Keratinocyte (primary cell): ENCODE measurements at regions not wholly inside any gene's neighbourhood (a gene's known extent, or its start where the extent isn't known, plus 50 kb on each side); places are given as distances from the start of the nearest gene placed in this dataset.

Experiments
- DNase-seq: peaks from one replicate; pipeline ENCODE4 v3.0.0-alpha.2; 2011; ENCODE audit warnings: low read depth, missing footprints, low spot score
- FAIRE-seq: peaks from 2 replicates; lab custom pipeline; 2011; peaks lifted over from hg19 to GRCh38; lab: Jason Lieb, UNC
- H2AFZ ChIP-seq: 2 replicates; pipeline ENCODE4 v1.6.0; 2012; ENCODE audit warnings: low read length, control low read depth, inconsistent platforms; ENCODE audit not compliant: control insufficient read depth
- H3K27ac ChIP-seq: 2 replicates; pipeline ENCODE4 v1.5.1; 2011; ENCODE audit warnings: low read length; ENCODE audit not compliant: control insufficient read depth, insufficient read depth
- H3K27me3 ChIP-seq: 3 replicates; pipeline ENCODE4 v1.6.0; 2011; ENCODE audit warnings: low read length; ENCODE audit not compliant: control insufficient read depth, insufficient read depth; ENCODE audit errors: extremely low read depth
- H3K36me3 ChIP-seq, 2 experiments: 2 replicates in 1 of 2; 3 replicates in 1 of 2; pipeline ENCODE4 v1.5.1; 2011; ENCODE audit warnings: low read length in 2 of 2, mild to moderate bottlenecking in 1 of 2; ENCODE audit not compliant: control insufficient read depth in 2 of 2, insufficient read depth in 2 of 2; ENCODE audit errors: extremely low read depth in 1 of 2
- H3K4me1 ChIP-seq: 3 replicates; pipeline ENCODE4 v1.5.1; 2011; ENCODE audit warnings: low read length; ENCODE audit not compliant: control insufficient read depth, insufficient read depth; ENCODE audit errors: extremely low read depth
- H3K4me2 ChIP-seq: 3 replicates; pipeline ENCODE4 v1.6.0; 2011; ENCODE audit warnings: low read depth, low read length; ENCODE audit not compliant: control insufficient read depth, insufficient read depth; ENCODE audit errors: extremely low read depth
- H3K4me3 ChIP-seq, 3 experiments: fragments of 200-600 bp in 1 of 3; sonication (generic) in 1 of 3; 2 replicates in 2 of 3; 3 replicates in 1 of 3; pipeline ENCODE4 v1.5.1; 2011 to 2016; ENCODE audit warnings: low read length in 3 of 3, mild to moderate bottlenecking in 3 of 3, control low read depth in 2 of 3, inconsistent platforms in 1 of 3, low read depth in 1 of 3, mixed read lengths in 1 of 3, mixed run types in 1 of 3, moderate library complexity in 1 of 3; ENCODE audit not compliant: control insufficient read depth in 2 of 3, insufficient read depth in 2 of 3; ENCODE audit errors: extremely low read depth in 1 of 3
- H3K79me2 ChIP-seq: 2 replicates; pipeline ENCODE4 v1.6.0; 2012; ENCODE audit warnings: low read length; ENCODE audit not compliant: control insufficient read depth, insufficient read depth
- H3K9ac ChIP-seq: 3 replicates; pipeline ENCODE4 v1.6.0; 2011; ENCODE audit warnings: low read length; ENCODE audit not compliant: control insufficient read depth, insufficient read depth; ENCODE audit errors: extremely low read depth
- H3K9me1 ChIP-seq: 3 replicates; pipeline ENCODE4 v1.6.0; 2011; ENCODE audit warnings: low read length; ENCODE audit not compliant: control insufficient read depth, insufficient read depth; ENCODE audit errors: extremely low read depth
- H3K9me3 ChIP-seq: 2 replicates; pipeline ENCODE4 v1.5.1; 2012; ENCODE audit warnings: low read depth, low read length; ENCODE audit not compliant: control insufficient read depth
- H4K20me1 ChIP-seq: 3 replicates; pipeline ENCODE4 v1.6.0; 2011; ENCODE audit warnings: low read length; ENCODE audit not compliant: control insufficient read depth, insufficient read depth; ENCODE audit errors: extremely low read depth
- CTCF ChIP-seq, 3 experiments: IDR thresholded peaks in 1 of 3; conservative IDR thresholded peaks in 1 of 3; optimal IDR thresholded peaks in 1 of 3; 2 replicates in 2 of 3; 3 replicates in 1 of 3; pipeline versions ENCODE3 to v1.5.1; 2011; ENCODE audit warnings: low read length in 3 of 3, mild to moderate bottlenecking in 3 of 3, moderate library complexity in 2 of 3, control low read depth in 1 of 3, inconsistent platforms in 1 of 3; ENCODE audit not compliant: insufficient read depth in 2 of 3; ENCODE audit errors: extremely low read depth in 1 of 3
- EZH2 ChIP-seq: IDR thresholded peaks from one replicate; pipeline ENCODE4 v1.6.1; 2012; ENCODE audit warnings: inconsistent platforms, mild to moderate bottlenecking, low read length, moderate library complexity
- dilution Hi-C: fragments of 300-500 bp; cut with MboI; formaldehyde crosslinking; loops from one replicate; pipeline ENCODE4 v1.7.0; 2020; ENCODE audit warnings: low sequenced_read_pairs; ENCODE audit not compliant: extremely low pct_ligation_motif_present
- small RNA-seq, 3 experiments: library from RNA; depleted of rRNA; stranded (forward); fragments of <200 nt; gene quantifications; one replicate each; pipeline ENCODE3, GENCODE V24; 2012; ENCODE audit warnings: low read depth in 3 of 3, low replicate concordance in 1 of 3; ENCODE audit not compliant: insufficient read length in 3 of 3

DNA sequence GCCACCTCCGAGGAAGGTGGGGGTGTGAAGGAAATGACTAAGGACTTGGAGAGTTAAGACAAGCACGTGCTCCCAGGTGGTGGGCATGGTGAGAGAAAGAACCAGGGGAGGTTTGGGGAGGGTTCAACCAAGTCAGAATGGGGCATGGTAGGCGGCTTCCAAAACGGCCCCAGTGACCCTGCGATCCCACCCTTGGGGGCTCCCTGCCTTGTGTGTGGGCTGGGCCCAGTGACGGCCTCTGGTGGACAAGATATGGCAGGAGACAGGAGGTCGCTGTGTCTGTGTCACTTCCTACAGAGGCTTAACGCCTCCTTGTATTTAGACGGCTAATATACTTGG lies 51.3 kb upstream of the IRX4 start:
- Histone ChIP-seq H4K20me1 (no peaks in the 10 kb centered on the region), H2AFZ (no peak overlapping the region), H3K9me3 (no peaks in the 10 kb centered on the region), H3K4me1 (peaks cover 31% of the 10 kb centered on the region), H3K27me3 (no peaks in the 10 kb centered on the region), H3K9ac (no peak overlapping the region), H3K4me2 (no peak overlapping the region), H3K36me3 (no peaks in the 10 kb centered on the region), H3K4me3 (no peak overlapping the region), H3K9me1 (no peaks in the 10 kb centered on the region), H3K79me2 (no peaks in the 10 kb centered on the region), H3K27ac (no peak overlapping the region)
- no peak for DNase-seq
- TF ChIP-seq CTCF (optimal IDR thresholded peaks at IDR 0.05 in 1 of 3, IDR thresholded peaks at IDR 0.05 in 1 of 3, conservative IDR thresholded peaks at IDR 0.05 in 1 of 3; ENCODE audit: extremely low read depth in 1 of 3, insufficient read depth in 2 of 3, low read length in 3 of 3), result no peak
- TF ChIP-seq EZH2, result no peak
- dilution Hi-C loops, result no loop called here
- no peak for FAIRE-seq

DNA sequence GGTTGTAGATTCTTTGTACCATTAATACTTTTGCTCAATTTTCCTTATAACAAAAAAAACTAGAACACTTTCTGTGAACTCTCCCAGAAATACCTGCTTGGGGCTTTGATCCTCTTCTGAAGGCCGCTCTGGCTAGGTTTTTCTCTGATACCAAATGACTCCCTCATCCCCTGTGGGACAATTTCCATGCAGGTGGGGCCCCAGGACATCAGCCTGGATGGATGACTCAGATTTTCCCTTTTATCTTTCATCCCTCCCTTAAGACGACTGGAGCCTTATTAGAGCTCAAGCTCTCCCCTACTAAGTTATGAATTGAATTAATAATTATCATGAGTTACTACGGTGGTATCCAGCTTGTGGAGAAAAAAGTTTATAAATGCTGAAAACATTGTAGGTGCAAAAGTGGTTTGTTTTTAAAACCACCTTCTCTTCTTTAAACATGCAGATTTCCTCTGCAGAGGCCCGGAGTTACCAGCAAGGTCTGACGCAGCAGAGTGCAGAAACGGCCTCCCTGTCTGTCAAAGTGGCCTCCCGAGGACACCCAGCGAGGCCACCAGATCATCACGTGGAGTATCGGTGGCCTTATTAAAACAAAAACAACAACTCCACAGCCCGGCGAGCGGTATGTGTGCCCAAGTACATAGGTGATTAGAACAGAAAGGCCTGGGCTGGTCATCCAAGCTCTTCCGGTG lies 50.8 kb upstream of the IRX4 start:
- no peaks in the 10 kb centered on the region for H3K9me1 ChIP-seq
- H3K9me3 ChIP-seq, result no peaks in the 10 kb centered on the region
- H3K27me3 ChIP-seq, result no peaks in the 10 kb centered on the region
- dilution Hi-C loops, result no loop called here
- H3K4me3 ChIP-seq, result no peak overlapping the region
- H3K36me3 ChIP-seq, result no peaks in the 10 kb centered on the region
- H3K79me2 ChIP-seq, result no peaks in the 10 kb centered on the region
- FAIRE-seq (no peak), DNase-seq (no peak)
- H3K4me2 ChIP-seq, result no peak overlapping the region
- peaks cover 31% of the 10 kb centered on the region for H3K4me1 ChIP-seq
- no peaks in the 10 kb centered on the region for H4K20me1 ChIP-seq
- no peak overlapping the region for H2AFZ ChIP-seq
- H3K9ac ChIP-seq, result no peak overlapping the region
- no peak overlapping the region for H3K27ac ChIP-seq
- no peak for TF ChIP-seq CTCF (optimal IDR thresholded peaks at IDR 0.05 in 1 of 3, IDR thresholded peaks at IDR 0.05 in 1 of 3, conservative IDR thresholded peaks at IDR 0.05 in 1 of 3; ENCODE audit: extremely low read depth in 1 of 3, insufficient read depth in 2 of 3, low read length in 3 of 3)
- TF ChIP-seq EZH2, result no peak

Small RNA genes lying in the stretch of these regions (small RNA-seq; reads per million reads assigned to genes)
- gene AC092266.1 (0 reads per million in 3 experiments), gene RF00019 (0 reads per million in 3 experiments)
